Left hindlimb (tissue), 1 donor: ENCODE measurements at regions not wholly inside any gene's neighbourhood (a gene's known extent, or its start where the extent isn't known, plus 50 kb on each side); places are given as distances from the start of the nearest gene placed in this dataset.
"Not testable (repeated sequence)": the region's sequence is repeated elsewhere in the genome, so short reads cannot be mapped to it uniquely, and the experiment has no call there.

Experiments
- DNase-seq: peaks from one replicate; pipeline ENCODE4 v3.0.0-alpha.2; 2018

DNA sequence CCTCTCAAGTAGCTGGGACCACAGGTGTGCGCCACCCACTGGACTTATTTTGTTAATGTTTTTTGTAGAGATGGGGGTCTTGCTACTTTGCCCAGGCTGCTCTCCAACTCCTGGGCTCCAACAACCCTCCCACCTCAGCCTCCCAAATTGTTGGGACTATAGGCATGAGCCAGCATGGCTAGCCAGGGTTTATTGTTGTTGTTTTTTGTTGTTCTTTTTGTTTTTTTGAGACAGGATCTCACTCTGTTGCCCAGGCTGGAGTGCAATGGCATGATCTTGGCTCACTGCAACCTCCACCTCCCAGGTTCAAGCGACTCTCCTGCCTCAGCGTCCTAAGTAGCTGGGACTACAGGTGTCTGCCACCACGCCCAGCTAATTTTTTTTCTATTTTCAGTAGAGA, 142.2 kb downstream of the CRLF3 start:
- DNase-seq = not testable (repeated sequence)

DNA sequence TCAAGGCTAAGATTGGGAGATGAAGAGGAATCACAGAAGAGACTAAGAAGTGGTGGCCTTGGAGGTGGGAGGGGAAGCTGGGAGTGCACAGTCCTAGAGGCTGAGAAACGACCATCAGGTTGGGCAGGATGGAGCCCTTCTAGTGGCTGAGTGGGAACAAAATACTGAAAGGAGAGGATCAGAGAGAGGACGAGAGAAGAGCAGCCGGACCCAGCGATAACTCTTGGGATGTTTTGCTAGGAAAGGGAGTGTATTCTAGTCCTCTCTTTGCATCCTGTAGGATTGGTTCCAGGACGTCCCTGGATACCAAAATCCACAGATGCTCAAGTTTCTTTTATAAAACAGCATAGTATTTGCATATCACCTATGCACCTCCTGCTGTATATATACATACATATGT, 143.8 kb downstream of the CRLF3 start:
- not testable (repeated sequence) for DNase-seq

GRCh38 chr17:30677550-30678249, 146.8 kb downstream of the CRLF3 start:
- DNase-seq = no peak

DNA sequence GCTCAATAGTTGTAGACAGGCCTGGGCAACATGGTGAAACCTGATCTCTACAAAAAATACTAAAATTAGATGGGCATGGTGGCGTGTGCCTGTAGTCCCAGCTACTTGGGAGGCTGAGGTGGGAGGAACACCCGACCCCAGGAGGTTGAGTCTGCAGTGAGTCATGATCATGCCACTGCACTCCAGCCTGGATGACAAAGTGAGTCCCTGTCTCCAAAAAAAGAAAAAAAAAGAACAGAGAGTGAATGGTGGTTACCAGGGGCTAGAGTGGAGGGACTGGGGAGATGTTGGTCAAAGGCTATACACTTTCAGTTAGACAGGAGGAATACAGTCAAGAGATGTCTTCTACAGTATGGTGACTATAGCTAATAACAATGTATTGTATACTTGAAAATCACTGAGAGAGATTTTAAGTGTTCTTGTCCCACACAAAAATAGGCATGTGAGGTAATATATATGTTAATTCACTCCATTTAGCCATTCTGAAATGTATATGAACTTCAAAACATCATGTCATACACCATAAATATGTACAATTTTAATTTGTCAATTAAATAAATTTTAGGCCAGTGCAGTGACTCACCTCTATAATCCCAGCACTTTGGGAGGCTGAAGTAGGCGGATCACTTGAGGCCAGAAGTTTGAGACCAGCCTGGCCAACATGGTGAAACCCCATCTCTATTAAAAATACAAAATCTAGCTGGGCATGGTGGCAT, 148.6 kb downstream of the CRLF3 start:
- DNase-seq = not testable (repeated sequence)

GRCh38 chr17:30669217-30669649, 155.3 kb downstream of the CRLF3 start:
- not testable (repeated sequence) for DNase-seq

GRCh38 chr17:30668360-30669181, 155.9 kb downstream of the CRLF3 start:
- not testable (repeated sequence) for DNase-seq

DNA sequence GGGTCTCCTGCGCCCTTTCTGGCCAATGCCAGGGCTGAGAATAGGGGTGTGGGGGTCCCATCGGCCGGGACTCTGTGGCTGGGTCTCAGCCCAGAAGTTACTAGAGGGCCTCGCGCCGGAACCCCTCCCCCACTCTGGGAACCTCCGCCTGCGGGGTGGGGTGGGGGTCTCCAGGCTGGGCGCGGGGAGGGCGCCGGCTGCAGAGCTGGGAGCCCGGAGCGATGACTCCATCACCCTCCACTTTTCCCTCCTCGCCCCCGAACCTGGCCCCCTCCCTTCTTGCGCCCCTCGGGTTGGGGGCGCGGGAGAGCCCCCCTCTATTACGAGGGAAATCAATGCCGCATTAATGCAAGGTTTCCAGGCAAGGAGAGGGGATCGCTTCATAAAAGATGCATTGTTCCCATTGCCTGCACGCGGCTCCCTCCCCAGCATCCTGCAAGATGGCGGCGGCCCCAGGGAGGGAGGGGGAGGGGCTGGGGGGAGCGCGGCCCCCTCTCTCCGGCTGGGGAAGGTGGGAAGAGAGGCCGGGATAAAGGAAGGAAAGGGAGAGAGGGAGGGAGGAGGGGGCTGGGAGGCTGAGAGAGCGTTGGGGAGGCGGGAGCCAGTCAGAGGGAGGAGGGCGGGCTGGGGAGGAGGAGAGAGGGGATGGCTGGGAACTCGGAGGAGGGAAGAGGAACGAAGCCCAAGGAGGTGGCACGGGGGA, 156.7 kb downstream of the CRLF3 start:
- DNase-seq = peak; percentile 85

DNA sequence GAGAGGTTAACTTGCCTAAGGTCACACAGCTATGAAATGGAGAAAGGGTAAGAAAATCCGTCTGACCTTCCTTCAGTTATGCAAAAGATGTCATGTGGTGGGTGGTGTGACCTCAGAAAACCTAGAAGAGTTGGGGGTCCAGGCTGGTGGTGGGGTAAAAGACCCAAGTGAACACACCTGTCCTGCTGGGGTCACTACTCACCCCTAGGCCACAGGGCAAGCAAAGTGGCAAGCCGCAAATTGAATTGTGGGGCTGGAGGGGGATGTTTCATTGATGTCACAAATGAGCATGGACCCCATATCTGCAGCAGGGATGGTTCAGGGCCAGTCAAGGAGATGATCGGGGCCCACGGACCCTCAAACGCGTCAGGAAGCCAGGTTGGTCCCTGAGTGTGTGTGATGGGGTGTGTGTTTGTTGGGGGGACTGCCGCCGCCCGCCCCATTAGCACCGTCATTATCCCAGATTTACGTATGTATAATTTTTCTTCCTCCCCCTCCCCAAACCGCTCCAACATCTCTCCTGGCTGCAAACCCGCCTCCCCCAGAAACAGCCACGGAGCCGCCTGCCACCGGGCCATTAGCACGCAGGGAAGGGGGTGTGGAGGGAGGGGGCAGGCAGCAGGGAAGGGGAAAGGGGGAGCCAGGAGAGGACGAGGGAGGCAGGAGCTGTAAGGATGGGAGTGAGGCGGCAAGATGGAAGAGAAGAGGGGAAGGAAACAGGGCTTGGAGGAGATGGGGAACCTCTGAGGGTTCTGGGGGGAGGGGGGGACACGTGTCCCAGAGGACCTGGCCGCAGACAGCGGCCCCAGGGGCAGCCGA, 157.4 kb downstream of the CRLF3 start:
- not testable (repeated sequence) for DNase-seq

GRCh38 chr17:30663727-30664455, 160.6 kb downstream of the CRLF3 start:
- not testable (repeated sequence) for DNase-seq

DNA sequence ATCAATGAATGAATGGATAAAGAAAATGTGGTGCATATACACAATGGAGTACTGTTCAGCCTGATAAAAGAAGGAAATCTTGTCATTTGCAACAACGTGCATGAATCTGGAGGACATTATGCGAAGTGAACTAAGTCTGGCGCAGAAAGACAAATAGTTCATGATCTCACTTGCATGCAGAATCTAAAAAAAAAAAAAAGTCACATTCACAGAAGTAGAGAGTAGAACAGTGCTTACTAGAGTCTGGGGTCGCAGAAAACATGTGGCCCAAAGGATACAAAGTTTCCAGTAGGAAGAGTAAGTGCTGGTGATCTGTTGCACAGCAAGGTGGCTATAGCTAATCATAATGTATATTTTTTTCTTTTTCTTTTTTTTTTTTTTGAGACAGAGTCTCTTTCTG, 167.3 kb downstream of the CRLF3 start:
- not testable (repeated sequence) for DNase-seq

- not testable (repeated sequence) for DNase-seq
These were observed 171.5 kb downstream of the CRLF3 start for GRCh38 chr17:30653038-30653437.

DNA sequence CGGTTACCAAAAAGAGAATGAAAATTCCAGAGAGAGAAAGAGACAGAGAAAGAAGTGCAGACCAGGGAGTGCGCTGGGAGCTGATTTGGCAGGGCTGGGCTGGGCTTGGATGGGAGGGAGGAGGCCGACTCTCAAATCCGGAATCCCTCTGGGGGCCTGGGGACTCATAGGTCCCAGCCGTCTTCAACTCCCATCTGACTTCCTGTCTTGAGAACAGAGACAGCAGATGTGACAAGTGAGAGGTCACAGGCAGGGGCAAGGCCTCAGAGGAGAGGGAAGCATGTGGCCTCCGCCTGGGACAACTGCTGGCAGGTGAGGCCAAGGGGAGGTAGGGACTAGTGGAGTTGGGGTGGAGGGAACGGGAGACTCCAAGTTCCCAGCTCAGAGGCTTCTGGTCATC, 172.9 kb downstream of the GOSR1 start:
- not testable (repeated sequence) for DNase-seq

GRCh38 chr17:30648015-30648620, 170.9 kb downstream of the GOSR1 start:
- not testable (repeated sequence) for DNase-seq

GRCh38 chr17:30645875-30646274, 168.7 kb downstream of the GOSR1 start:
- not testable (repeated sequence) for DNase-seq

- not testable (repeated sequence) for DNase-seq
These were observed 167.5 kb downstream of the GOSR1 start for GRCh38 chr17:30644713-30645112.

DNA sequence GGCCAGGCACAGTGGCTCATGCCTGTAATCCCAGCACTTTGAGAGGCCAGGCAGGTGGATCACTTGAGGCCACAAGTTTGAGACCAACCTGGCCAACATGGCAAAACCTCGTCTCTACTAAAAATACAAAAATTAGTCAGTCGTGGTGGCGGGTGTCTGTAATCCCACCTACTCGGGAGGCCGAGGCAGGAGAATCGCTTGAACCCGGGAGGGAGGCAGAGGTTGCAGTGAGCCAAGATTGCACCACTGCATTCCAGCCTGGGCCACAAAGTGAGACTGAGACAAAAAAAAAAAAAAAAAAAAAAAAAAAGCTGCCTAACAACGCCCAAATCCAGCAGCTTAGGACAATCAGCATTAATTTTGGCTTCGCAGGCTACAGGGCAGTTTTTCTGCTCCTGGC, 167.1 kb downstream of the GOSR1 start:
- DNase-seq = not testable (repeated sequence)

- DNase-seq = not testable (repeated sequence)
These were observed 164.2 kb downstream of the GOSR1 start for GRCh38 chr17:30641428-30641827.

- DNase-seq = not testable (repeated sequence)
These were observed 162.2 kb downstream of the GOSR1 start for GRCh38 chr17:30639391-30639790.

GRCh38 chr17:30638968-30639367, 161.8 kb downstream of the GOSR1 start:
- not testable (repeated sequence) for DNase-seq

GRCh38 chr17:30631651-30632050, 154.4 kb downstream of the GOSR1 start:
- DNase-seq = not testable (repeated sequence)
